HL-60 (cell line): ENCODE measurements at regions not wholly inside any gene's neighbourhood (a gene's known extent, or its start where the extent isn't known, plus 50 kb on each side); places are given as distances from the start of the nearest gene placed in this dataset.

ENCODE experiments used
- DNase-seq, 2 experiments: peaks; one replicate each; pipeline ENCODE4 v3.0.0-alpha.2; 2010 to 2020; ENCODE audit warnings: low read depth in 1 of 2, low spot score in 1 of 2
- H3K27ac ChIP-seq: fragments of 250-450 bp; sonication (Bioruptor Pico); replicated peaks from 2 replicates; pipeline ENCODE4 v1.5.1; 2020; ENCODE audit warnings: mild to moderate bottlenecking, moderate library complexity
- H3K27me3 ChIP-seq: fragments of 250-450 bp; sonication (Bioruptor Pico); 2 replicates; pipeline ENCODE4 v1.5.1; 2021; ENCODE audit warnings: mild to moderate bottlenecking, moderate library complexity; ENCODE audit not compliant: insufficient read depth, poor library complexity, severe bottlenecking
- H3K4me3 ChIP-seq: replicated peaks from 2 replicates; pipeline ENCODE4 v1.5.1; 2011; ENCODE audit warnings: mild to moderate bottlenecking, control low read depth, low read length; ENCODE audit not compliant: insufficient read depth
- CTCF ChIP-seq: IDR thresholded peaks from one replicate; pipeline ENCODE4 v1.5.1; 2011; ENCODE audit warnings: low read length, control low read depth, inconsistent platforms; ENCODE audit not compliant: insufficient read depth
- GABPA ChIP-seq: IDR thresholded peaks from 2 replicates; pipeline ENCODE4 v1.6.1; 2012; ENCODE audit warnings: low read depth
- POLR2AphosphoS5 ChIP-seq: IDR thresholded peaks from 2 replicates; pipeline ENCODE4 v1.6.1; 2012; ENCODE audit warnings: low read depth
- REST ChIP-seq: IDR thresholded peaks from 2 replicates; pipeline ENCODE4 v1.6.1; 2012; ENCODE audit warnings: low read depth; ENCODE audit not compliant: insufficient replicate concordance
- SPI1 ChIP-seq: IDR thresholded peaks from 2 replicates; pipeline ENCODE4 v1.6.1; 2012; ENCODE audit warnings: low read depth, mild to moderate bottlenecking, borderline replicate concordance

GRCh38 chr13:106390367-106390766, 145.1 kb downstream of the EFNB2 start:
- no peak for TF ChIP-seq POLR2AphosphoS5
- no peak for TF ChIP-seq CTCF

GRCh38 chr13:106385654-106386053, 149.8 kb downstream of the EFNB2 start:
- TF ChIP-seq SPI1 (no peak), REST (no peak), CTCF (no peak), POLR2AphosphoS5 (no peak), GABPA (no peak)
- DNase-seq, result no peak
- Histone ChIP-seq H3K4me3 (no peak overlapping the region), H3K27ac (no peak overlapping the region), H3K27me3 (no peaks in the 10 kb centered on the region)

More at GRCh38 chr13:106390367-106390766, 145.1 kb downstream of the EFNB2 start:
- Histone ChIP-seq H3K27ac (no peak overlapping the region), H3K27me3 (no peaks in the 10 kb centered on the region), H3K4me3 (no peak overlapping the region)
- no peak for DNase-seq

GRCh38 chr13:106384516-106384915, 150.9 kb downstream of the EFNB2 start:
- no peak for DNase-seq
- no peak for TF ChIP-seq CTCF
- no peak for TF ChIP-seq POLR2AphosphoS5
- no peak for TF ChIP-seq SPI1
- no peak for TF ChIP-seq GABPA
- no peak for TF ChIP-seq REST
- H3K27me3 ChIP-seq, result no peaks in the 10 kb centered on the region
- H3K27ac ChIP-seq, result no peak overlapping the region
- H3K4me3 ChIP-seq, result no peak overlapping the region

- Histone ChIP-seq H3K4me3 (no peak overlapping the region), H3K27me3 (no peaks in the 10 kb centered on the region), H3K27ac (no peak overlapping the region)
- TF ChIP-seq CTCF, result no peak
- TF ChIP-seq SPI1, result no peak
- TF ChIP-seq REST, result no peak
- no peak for TF ChIP-seq GABPA
- no peak for TF ChIP-seq POLR2AphosphoS5
- DNase-seq, result no peak
These were observed 151.7 kb downstream of the EFNB2 start for GRCh38 chr13:106383791-106384190.
